DMS114 treated with DMSO at 0.1 percent for 48 hours (cell line): ENCODE measurements at regions not wholly inside any gene's neighbourhood (a gene's known extent, or its start where the extent isn't known, plus 50 kb on each side); places are given as distances from the start of the nearest gene placed in this dataset.

Experiments used
- DNase-seq: peaks from one replicate; lab custom pipeline; 2025; ENCODE audit not compliant: unreplicated experiment; lab: John Stamatoyannopoulos, UW

DNA sequence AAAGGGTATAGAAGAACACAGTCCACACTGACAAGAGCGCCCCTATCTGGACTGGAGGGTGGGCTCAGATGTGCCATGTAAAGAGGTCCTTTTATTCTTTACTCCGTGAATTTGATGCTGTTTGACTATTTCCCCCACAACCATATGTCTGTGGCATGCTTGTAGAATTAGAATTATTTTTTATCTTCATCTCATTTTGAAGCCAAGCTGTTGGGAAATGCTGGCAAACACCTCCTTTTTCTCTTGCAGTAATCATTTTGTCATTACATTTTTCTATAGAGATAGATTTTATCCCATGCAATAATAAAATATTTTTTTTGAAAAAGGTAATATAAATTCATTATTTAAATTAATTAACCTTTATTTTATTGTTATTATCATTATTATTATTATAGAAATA, 926.6 kb upstream of the AUTS2 start:
- no peak for DNase-seq

DNA sequence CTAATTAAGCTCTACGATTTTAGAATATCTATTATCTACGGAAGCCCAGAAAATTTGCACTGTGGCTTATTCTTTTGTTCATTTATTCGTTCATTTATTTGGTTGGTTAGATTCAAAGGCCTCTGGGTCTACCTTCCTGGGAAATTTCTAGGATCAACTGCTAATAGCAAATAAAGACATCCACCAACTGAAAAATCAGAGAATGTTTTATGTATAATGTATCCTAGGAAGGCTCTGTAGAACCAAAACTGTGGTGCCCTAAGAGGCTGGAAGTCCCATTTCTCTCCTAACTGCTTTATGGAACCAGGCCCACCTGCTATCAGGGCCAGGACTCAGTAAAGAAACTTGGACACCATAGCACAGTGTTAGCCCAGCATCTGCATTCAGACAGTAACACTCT, 923.4 kb upstream of the AUTS2 start:
- DNase-seq = no peak

DNA sequence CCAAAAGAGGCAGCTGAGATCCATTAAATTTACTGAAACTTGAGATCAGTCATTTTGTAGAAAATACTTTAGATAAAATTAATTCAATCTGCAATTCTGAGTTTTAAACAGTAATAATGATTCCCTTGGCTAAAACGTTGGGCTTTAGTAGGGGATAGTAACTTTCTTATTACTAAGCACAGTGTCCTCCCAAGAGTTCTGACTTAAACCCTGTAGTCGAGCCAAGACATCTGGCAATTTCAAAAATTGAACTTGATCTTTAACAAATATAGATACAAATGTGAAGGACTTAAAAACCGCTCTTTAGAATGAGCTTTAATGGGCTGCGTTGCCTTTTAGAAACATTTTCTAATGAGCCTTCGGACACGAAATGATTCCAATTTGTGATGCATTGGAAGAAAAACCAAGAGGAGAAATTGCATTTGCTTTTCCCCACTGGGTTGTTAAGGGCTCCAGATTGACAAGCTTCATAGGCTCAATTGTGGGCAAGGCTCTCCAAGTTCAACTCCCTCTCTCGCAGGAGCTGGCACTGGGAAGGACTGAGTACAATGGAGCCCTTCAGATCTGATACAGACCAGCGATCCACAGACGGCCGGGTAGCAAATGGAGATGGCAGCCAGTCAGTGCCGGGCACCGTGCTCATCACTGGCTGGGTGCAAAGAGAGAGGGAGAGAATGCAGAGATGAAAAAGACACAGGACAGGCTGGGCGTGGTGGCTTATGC, 921.3 kb upstream of the AUTS2 start:
- DNase-seq = no peak

DNA sequence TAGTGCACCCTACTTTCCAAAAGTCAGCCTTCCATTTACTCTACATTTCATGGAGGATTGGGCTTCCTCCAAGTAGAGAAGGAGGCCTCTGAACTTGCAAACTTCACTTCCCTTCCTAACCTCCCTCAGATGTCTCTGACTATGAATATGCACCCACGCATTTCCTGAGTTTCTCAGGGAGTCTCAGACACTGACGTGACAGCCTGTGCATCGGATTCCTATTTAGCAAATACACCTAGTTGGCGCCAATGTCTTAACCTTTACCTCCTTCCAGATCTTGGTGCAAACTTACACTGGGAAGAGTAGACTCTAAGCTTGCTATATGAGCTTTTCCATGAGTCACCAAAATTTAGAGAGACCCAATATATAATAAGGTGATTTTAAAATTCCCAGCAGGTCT, 920.1 kb upstream of the AUTS2 start:
- DNase-seq = no peak

DNA sequence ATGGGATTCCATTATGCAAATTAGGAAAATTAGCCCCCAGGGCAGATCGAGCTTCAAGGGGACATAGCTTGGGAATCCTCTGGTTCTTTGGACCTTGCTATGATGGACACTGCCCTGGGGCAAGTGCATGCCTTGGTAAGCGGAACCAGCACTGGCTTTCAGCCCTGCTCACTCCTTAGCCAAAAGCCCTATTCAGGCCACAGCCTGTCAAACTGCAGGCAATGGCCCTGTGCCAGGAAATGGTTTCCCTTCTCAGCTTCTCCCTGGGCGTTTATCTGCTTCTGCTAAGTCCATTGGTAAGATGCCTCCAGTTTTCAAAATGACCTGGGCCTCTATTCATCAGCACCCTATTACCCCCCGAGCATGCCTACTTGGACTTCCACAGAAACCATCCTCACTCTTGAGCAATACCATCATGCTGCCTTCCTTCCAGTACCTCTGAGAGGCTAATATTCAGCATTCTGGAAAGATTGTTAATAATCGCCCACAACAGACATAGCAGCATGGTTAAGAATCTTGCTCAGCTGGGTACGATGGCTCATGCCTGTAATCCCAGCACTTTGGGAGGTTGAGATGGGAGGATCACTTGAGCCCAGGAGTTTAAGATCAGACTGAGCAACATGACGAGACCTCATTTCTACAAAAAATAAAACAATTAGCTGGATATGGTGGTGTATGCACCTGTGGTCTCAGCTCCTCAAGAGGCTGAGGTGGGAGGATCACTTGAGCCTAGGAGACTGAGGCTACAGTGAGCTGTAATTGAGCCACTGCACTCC, 918.6 kb upstream of the AUTS2 start:
- no peak for DNase-seq

DNA sequence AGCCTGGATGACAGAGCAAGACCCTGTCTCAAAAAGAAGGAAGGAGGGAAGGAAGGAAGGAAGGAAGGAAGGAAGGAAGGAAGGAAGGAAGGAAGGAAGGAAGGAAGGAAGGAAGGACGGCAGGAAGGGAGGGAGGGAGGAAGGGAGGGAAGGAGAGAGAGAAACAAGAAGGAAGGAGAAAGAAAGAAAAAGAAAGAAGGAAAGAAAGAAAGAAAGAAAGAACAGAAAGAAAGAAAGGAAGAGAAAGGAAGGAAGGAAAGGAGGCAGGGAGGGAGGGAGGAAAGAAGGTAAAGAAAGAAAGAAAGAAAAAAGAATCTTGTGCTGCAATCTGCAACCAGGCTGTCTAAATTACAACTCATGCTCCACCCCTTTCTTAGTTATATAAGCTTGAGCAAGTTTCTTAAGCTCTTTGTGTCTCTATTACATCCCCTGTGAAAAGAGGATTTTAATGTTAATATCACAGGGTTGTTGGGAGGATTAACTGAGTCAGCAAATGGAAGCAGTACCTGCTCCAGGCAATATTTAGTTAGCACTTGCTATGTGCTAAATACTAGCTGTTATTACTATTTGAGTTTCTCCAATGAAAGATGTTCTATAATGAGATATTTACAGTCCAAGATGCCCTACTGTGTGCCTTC, 917.9 kb upstream of the AUTS2 start:
- no peak for DNase-seq

DNA sequence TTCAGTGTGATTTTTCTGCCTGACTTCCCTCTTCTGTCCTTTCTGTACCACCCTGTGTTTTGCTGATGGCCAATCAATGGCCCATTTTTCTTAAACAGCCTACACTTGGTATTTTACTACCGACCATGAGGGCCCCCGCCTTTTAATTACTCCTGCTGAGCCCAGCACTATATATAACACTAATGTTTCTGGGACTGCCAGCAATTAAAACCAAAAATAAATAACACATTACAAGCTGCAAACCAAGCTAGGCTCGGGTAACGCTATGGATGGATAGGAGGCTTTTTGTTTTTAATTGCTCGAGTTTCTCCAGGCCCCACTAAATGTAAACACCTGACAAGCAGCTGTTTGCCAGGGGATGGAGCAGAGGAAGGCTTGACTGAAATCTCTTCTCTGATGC, 915.4 kb upstream of the AUTS2 start:
- no peak for DNase-seq

DNA sequence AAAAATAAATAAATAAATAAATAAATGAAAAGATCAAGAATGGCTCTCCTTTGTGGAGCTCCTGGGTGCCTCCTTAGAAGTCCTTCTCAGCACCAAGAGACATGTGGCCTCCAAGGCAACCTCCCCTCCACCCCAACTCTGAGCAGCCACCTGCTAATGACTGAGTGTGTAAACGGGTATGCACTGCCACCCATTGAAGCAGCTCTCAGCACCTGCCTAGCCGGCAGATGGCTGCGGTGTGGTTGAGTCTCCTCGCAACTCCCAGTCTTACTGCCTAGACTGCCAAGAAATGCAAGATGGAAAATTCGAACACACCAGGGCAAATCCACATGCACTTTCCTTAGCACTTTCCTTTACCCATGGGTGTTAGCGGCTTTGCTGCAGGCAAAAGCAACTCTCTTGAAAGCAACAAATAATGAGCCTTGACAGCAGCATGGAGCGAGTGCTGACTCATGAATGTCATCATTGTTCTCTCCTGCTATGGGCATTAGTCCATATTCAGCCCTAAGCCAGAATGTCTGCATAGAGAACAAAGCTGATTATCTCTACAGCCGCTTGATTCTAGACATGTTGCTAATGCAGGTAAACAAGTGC, 913.9 kb upstream of the AUTS2 start:
- DNase-seq = no peak

DNA sequence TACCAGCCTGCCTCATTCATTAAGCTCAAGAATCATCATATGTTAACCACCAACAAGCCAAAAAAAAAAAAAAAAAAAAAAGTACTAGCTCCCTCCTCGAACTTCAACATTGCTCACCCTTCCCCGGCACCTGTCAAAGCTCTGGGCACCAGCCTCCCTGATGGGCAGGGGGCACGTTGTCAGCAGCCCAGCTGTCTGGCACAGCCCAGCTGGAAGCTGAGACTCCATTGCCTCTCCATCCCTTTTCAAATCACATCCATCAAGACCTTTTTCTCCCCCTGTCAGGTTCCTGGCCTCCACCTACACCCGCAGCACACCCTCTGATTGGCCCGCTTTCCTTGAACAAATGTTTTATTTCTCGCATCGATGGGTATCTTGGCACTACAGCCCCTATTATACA, 913.3 kb upstream of the AUTS2 start:
- no peak for DNase-seq

DNA sequence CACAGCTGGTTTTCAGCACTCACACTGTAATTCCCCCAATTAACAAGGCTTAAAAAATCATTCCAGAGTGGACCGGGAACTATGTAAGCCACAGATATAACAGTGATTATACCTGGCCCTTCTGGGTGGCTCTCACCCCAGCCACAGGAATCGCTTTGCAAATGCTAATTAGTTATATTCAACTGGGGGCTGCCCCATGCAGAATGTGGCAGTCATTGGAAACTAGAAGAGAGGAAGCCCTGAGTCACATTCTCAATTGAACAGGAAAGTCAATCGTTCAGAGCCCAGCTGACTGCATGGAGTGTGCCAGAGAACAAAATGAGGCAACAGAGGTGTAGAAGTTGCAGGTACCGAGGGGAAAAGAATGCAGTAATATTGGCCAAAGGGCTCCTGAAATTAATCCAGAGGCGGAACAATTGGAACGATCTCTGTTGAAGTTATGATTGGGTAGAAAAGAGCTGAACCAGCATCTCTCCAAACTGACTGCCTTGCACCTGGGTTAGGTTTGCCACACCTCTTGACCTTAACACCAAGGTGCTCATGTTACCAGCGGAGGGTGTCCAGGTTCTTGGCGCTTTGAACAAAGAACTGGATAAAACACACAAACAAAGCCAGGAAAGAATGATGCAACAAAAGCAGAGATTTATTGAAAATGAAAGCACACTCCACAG, 909.7 kb upstream of the AUTS2 start:
- no peak for DNase-seq

DNA sequence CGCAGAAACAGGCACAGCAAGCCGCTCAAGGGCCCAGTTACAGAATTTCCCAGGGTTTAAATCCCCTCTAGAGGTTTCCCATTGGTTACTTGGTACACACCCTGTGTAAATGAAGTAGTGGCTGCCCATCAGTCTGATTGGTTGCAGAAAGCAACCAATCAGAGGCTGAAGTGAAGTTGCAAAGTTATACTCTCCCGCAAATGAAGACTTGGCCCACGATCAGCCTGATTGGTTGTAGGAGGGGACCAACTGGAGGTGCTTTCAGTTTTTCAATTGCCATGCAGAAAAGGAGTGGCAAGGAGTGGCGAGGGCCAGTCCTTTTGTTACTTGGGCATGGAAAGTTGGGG, 909.2 kb upstream of the AUTS2 start:
- no peak for DNase-seq

DNA sequence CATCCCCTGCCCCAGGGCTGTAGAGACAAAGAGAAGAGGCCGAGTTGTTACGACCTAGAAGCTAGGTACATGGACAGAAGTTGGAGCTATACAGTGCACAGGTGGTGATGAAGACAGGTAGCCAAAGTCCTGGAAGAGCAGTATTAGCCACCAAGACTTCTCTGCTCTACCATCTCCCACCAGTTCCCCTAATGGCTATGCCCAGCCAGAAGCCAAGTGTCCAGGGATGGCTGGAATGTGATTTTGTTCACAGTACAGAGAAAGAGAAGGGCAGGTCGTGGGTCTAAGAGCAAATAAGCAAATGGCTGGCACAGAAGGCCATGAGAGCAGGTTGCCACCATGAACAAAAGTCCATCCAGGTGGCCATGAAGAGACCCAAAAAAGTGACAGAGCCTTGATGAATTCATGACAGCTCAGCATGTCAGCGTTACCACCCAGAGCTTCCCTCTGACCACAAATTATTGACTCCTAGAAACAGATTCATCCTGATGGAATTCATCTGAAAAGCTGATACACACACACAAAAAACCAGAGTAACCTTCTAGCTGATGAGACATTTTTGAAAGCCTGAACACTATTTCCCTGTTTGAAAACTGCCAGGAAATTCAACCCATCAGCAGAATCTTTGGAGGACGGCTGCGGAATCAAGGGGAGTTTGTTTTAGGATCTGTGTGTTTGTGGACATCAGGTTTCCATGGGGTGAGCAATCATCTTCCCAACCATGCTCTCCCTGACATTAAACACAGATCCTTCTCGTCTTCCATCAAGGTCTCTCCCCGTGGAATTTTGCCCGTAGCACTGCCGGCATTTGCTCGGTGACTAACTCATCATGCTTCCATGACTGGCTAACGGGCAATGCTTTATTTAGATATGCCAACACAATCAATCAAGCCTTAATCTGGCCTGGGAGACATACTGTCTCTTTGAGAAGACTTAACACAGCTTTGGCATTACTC, 906.7 kb upstream of the AUTS2 start:
- DNase-seq = no peak

DNA sequence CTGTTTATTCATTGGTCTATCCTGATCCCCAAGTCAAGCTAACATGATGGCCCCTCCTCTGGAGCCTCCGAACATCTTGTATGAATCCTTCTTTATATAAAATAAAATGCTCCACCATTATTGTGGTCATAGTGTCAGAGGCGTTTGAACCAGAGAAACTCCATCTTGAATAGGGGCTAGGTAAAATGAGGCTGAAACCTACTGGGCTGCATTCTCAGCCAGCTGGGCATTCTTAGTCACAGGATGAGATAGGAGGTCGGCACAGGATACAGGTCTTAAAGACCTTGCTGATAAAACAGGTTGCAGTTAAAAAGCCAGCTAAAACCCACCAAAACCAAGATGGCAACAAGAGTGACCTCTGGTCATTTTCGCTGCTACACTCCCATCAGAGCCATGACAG, 905.8 kb upstream of the AUTS2 start:
- no peak for DNase-seq

DNA sequence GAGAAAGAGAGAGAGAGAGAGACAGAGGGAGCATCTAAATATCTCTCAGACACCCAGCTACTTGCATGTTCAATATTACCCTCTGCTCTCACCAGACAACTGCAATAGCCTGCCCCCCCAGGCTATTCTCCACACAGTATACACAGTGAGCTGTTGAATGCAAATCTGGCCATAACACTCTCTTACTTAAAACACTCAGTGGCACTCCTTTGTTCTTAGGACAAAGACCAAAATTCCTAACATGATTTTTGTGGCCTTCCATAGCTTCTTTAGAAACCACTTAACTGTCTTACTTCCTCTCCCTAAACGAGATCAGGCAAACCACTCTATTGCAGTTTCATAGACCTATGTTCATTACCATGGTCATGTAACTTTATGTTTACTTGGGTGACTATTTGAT, 903.6 kb upstream of the AUTS2 start:
- DNase-seq = no peak

DNA sequence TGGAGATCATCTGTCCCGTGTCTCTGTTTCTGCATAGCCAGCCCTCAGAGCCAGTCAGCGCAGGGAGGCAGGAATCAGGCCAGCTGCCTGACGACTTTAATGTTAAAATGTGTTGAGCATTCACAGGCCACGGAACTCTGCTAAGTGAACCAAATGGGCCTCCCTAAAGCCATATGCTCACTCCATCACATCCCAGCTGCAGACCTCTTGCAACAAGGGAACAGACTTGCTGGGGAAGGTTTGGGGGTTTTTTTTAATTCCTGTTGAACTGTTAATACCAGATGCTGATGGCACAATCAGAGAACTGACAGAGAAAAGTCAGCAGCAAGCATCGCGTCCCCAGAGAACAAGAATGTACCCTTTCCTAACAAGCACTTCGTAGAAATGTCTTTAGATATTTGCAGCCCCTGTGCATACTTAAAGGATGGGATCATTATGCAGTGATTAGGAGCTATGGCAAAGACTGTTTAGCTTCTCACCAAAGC, 900.4 kb upstream of the AUTS2 start:
- no peak for DNase-seq

DNA sequence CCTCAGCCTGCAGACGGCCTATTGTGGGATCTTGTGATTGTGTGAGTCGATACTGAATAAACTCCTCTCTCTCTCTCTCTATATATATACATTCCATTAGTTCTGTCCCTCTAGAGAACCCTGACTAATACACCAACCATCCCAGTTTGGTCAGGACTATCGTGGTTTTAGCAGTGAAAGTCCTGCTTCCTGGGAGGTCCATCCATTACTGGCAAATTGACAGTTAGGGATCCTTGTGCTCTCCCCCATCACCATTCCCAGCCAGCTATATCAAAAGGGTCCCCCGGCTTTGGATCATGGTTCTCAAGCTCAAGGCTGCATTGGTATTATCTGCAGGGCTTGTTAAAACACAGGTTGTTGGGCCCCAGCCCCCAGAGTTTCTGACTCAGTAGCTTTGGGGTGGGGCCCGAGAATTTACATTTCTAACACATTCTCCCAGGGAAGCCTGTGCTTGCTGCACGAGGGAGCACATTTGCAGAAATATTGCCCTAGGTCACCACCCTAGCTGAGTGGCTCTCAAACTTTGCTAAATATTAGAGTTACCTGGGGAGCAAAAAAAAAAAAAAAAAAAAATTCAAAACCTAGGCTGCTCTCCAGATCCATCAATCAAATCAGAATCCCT, 899.1 kb upstream of the AUTS2 start:
- DNase-seq = no peak

DNA sequence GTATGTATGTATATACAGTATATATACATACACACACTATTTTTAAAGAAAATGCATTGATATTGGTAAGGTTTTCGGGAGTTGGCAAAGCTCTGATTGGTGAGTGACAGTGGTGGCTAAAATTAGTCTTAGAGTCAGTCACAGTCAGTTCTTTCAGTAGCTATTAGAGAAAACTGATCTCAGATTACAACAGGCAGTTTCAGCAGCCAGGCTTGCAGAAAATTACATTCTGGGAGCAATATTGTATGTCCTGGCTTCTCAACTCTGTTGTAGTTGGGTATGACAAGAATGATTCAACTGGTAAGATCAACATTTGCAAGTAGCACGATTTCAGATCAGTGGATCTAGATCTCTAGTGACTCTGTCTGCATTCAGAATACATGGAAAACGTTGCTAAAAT, 897.9 kb upstream of the AUTS2 start:
- no peak for DNase-seq

DNA sequence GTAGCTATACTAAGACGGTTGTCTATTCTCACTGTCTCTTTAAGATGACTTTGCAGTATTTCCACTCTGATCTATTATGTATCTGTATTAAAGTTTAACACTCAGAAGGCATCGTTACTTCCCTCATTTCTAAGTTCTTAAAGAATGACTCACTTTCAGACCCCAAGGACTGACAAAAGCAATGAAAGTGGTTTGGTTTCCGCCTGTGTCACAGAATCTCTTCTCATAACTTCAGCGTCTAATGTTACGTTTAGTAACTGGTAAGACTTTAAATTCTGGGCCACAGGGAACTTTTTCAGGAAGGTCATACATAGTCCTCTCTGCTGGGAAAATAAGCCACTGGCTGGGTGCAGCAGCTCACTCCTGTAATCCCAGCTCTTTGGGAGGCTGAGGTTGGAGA, 892.0 kb upstream of the AUTS2 start:
- no peak for DNase-seq

DNA sequence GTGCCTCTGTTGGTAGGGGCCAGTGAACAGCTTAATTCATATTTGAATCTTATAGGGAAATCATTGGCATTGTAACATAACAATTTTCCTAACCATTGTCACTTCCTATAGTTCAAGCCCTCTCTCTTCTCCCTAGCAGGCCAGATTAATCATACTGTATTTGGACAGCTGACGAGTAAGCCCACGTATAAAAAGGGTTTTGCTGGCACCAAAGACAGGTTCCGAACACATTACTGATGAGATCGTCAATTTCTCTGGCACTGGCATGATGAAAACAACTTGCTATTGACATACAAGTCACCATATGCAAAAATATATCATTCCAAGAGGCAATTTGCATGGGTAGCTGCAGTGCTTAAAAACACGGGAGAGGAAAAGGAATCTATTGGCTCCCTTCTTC, 891.1 kb upstream of the AUTS2 start:
- DNase-seq = no peak

DNA sequence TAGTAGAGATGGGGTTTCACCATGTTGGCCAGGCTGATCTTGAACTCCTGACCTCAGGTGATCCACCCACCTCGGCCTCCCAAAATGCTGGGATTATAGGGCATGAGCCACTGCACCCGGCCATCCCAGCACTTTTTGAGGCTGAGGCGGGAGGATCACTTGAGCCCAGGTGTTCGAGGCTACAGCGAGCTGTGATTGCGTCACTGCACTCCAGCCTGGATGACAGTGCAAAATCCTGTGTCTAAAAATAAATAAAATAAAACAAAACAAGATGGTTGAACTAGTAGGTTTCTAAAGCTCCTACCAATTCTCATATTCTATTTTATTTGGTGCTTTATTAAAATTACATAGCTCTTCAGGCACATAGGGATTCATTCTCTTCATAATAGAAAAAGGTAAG, 890.3 kb upstream of the AUTS2 start:
- DNase-seq = no peak
